ENCODE measurements at regions not wholly inside any gene's neighbourhood (a gene's known extent, or its start where the extent isn't known, plus 50 kb on each side); places are given as distances from the start of the nearest gene placed in this dataset.
A peak's percentile ranks its signal among the peaks of the same experiment; 100 is the strongest.

GRCh38 chr10:120960725-120961124 is 109.6 kb downstream of the WDR11 start:
- intact Hi-C loops (cut with DNase I): no loop called here
- WGBS, 2 donors: 91 to 93% methylated on average over 7 of the region's 7 CpGs
- H3K27ac ChIP-seq (ENCODE audit: low read depth in 1 of 2, low read length in 2 of 2): no peak overlapping the region
- no peak overlapping the region for H3K4me3 ChIP-seq (ENCODE audit: low read length in 2 of 2)
- no peaks in the 10 kb centered on the region for H3K36me3 ChIP-seq (ENCODE audit: control insufficient read depth in 1 of 2, insufficient read depth in 2 of 2, low read length in 1 of 2)
- ATAC-seq (ENCODE audit: low FRiP score) (no peak), DNase-seq (no peak)
- H3K27me3 ChIP-seq (ENCODE audit: control insufficient read depth in 1 of 2, insufficient read depth in 2 of 2, low read length in 1 of 2): no peaks in the 10 kb centered on the region
- no peaks in the 10 kb centered on the region for H3K4me1 ChIP-seq (ENCODE audit: control insufficient read depth in 1 of 2, insufficient read depth in 2 of 2, low read length in 2 of 2)
- no peaks in the 10 kb centered on the region for H3K9me3 ChIP-seq (ENCODE audit: control insufficient read depth, low read length)

GRCh38 chr10:120961795-120962755 is 110.9 kb downstream of the WDR11 start:
- H3K9me3 ChIP-seq (ENCODE audit: control insufficient read depth, low read length): no peaks in the 10 kb centered on the region
- ATAC-seq (ENCODE audit: low FRiP score): no peak
- no peak for DNase-seq
- WGBS, 2 donors: 56 to 59% methylated on average over 17 of the region's 17 CpGs
- H3K4me3 ChIP-seq (ENCODE audit: low read length in 2 of 2): no peak overlapping the region
- no peaks in the 10 kb centered on the region for H3K36me3 ChIP-seq (ENCODE audit: control insufficient read depth in 1 of 2, insufficient read depth in 2 of 2, low read length in 1 of 2)
- no peak overlapping the region for H3K27ac ChIP-seq (ENCODE audit: low read depth in 1 of 2, low read length in 2 of 2)
- no peaks in the 10 kb centered on the region for H3K27me3 ChIP-seq (ENCODE audit: control insufficient read depth in 1 of 2, insufficient read depth in 2 of 2, low read length in 1 of 2)
- no peaks in the 10 kb centered on the region for H3K4me1 ChIP-seq (ENCODE audit: control insufficient read depth in 1 of 2, insufficient read depth in 2 of 2, low read length in 2 of 2)
- intact Hi-C loops (cut with DNase I): no loop called here

- no peaks in the 10 kb centered on the region for H3K36me3 ChIP-seq (ENCODE audit: control insufficient read depth in 1 of 2, insufficient read depth in 2 of 2, low read length in 1 of 2)
- WGBS, 2 donors: 65 to 66% methylated on average over 23 of the region's 23 CpGs
- intact Hi-C loops (cut with DNase I): no loop called here
- no peaks in the 10 kb centered on the region for H3K27me3 ChIP-seq (ENCODE audit: control insufficient read depth in 1 of 2, insufficient read depth in 2 of 2, low read length in 1 of 2)
- DNase-seq (no peak), ATAC-seq (ENCODE audit: low FRiP score) (peak; percentile 55)
- H3K27ac ChIP-seq (ENCODE audit: low read depth in 1 of 2, low read length in 2 of 2): no peak overlapping the region
- peaks cover 1% of the 10 kb centered on the region for H3K9me3 ChIP-seq (ENCODE audit: control insufficient read depth, low read length)
- no peak overlapping the region for H3K4me3 ChIP-seq (ENCODE audit: low read length in 2 of 2)
- no peaks in the 10 kb centered on the region for H3K4me1 ChIP-seq (ENCODE audit: control insufficient read depth in 1 of 2, insufficient read depth in 2 of 2, low read length in 2 of 2)
Measured at GRCh38 chr10:120962756-120963593, 111.8 kb downstream of the WDR11 start.

- Histone ChIP-seq H3K9me3 (ENCODE audit: control insufficient read depth, low read length) (peaks cover 2% of the 10 kb centered on the region), H3K36me3 (ENCODE audit: control insufficient read depth in 1 of 2, insufficient read depth in 2 of 2, low read length in 1 of 2) (no peaks in the 10 kb centered on the region), H3K27ac (ENCODE audit: low read depth in 1 of 2, low read length in 2 of 2) (no peak overlapping the region), H3K27me3 (ENCODE audit: control insufficient read depth in 1 of 2, insufficient read depth in 2 of 2, low read length in 1 of 2) (no peaks in the 10 kb centered on the region), H3K4me1 (ENCODE audit: control insufficient read depth in 1 of 2, insufficient read depth in 2 of 2, low read length in 2 of 2) (no peaks in the 10 kb centered on the region), H3K4me3 (ENCODE audit: low read length in 2 of 2) (no peak overlapping the region)
- ATAC-seq (ENCODE audit: low FRiP score) (no peak), DNase-seq (no peak)
- 93 to 94% methylated on average over 5 of the region's 5 CpGs for WGBS, 2 donors
- intact Hi-C loops (cut with DNase I): no loop called here
Measured at GRCh38 chr10:120963594-120964220, 112.5 kb downstream of the WDR11 start.

DNA sequence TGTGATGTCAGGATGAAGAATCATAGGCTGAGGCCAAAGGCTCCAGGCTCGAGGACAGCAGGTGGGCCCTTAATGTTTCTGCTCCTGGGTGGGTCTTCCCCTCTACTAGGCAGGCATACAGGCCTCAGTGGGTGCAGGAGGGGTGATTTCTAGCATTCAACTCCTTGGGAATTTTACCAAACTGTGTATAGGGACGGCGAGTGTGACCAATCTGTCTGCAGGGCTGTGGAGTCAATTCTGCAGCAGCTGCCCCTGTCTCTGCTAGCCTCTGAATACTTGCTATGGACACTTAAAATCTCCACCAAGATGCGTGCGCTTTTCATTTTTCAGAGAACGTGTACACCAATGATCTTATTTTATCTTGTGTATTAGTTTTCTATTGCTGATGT is 115.5 kb downstream of the WDR11 start:
- no peaks in the 10 kb centered on the region for H3K27me3 ChIP-seq (ENCODE audit: control insufficient read depth in 1 of 2, insufficient read depth in 2 of 2, low read length in 1 of 2)
- WGBS, 2 donors: 92 to 95% methylated on average over 6 of the region's 6 CpGs
- no peaks in the 10 kb centered on the region for H3K4me1 ChIP-seq (ENCODE audit: control insufficient read depth in 1 of 2, insufficient read depth in 2 of 2, low read length in 2 of 2)
- no peak overlapping the region for H3K27ac ChIP-seq (ENCODE audit: low read depth in 1 of 2, low read length in 2 of 2)
- ATAC-seq (ENCODE audit: low FRiP score) (no peak), DNase-seq (no peak)
- H3K4me3 ChIP-seq (ENCODE audit: low read length in 2 of 2): no peak overlapping the region
- peaks cover 2% of the 10 kb centered on the region for H3K9me3 ChIP-seq (ENCODE audit: control insufficient read depth, low read length)
- intact Hi-C loops (cut with DNase I): no loop called here
- no peaks in the 10 kb centered on the region for H3K36me3 ChIP-seq (ENCODE audit: control insufficient read depth in 1 of 2, insufficient read depth in 2 of 2, low read length in 1 of 2)

GRCh38 chr10:120969219-120969645 is 118.1 kb downstream of the WDR11 start:
- H3K27me3 ChIP-seq (ENCODE audit: control insufficient read depth in 1 of 2, insufficient read depth in 2 of 2, low read length in 1 of 2): peaks cover 1 to 2% of the 10 kb centered on the region in 2 donors
- H3K27ac ChIP-seq (ENCODE audit: low read depth in 1 of 2, low read length in 2 of 2): no peak overlapping the region
- intact Hi-C loops (cut with DNase I): no loop called here
- H3K4me3 ChIP-seq (ENCODE audit: low read length in 2 of 2): no peak overlapping the region
- H3K36me3 ChIP-seq (ENCODE audit: control insufficient read depth in 1 of 2, insufficient read depth in 2 of 2, low read length in 1 of 2): no peaks in the 10 kb centered on the region
- peaks cover 7% of the 10 kb centered on the region for H3K9me3 ChIP-seq (ENCODE audit: control insufficient read depth, low read length)
- ATAC-seq (ENCODE audit: low FRiP score): no peak
- no peak for DNase-seq
- 88 to 90% methylated on average over 5 of the region's 5 CpGs for WGBS, 2 donors
- H3K4me1 ChIP-seq (ENCODE audit: control insufficient read depth in 1 of 2, insufficient read depth in 2 of 2, low read length in 2 of 2): no peaks in the 10 kb centered on the region

- H3K27ac ChIP-seq (ENCODE audit: low read depth in 1 of 2, low read length in 2 of 2): no peak overlapping the region
- intact Hi-C loops (cut with DNase I): no loop called here
Measured at GRCh38 chr10:120970595-120971529, 119.7 kb downstream of the WDR11 start.

GRCh38 chr10:120971671-120972070 is 120.5 kb downstream of the WDR11 start:
- H3K27me3 ChIP-seq (ENCODE audit: control insufficient read depth in 1 of 2, insufficient read depth in 2 of 2, low read length in 1 of 2): peaks cover 1 to 2% of the 10 kb centered on the region in 2 donors
- intact Hi-C loops (cut with DNase I): no loop called here
- no peak for ATAC-seq (ENCODE audit: low FRiP score)

More at GRCh38 chr10:120970595-120971529, 119.7 kb downstream of the WDR11 start:
- H3K4me1 ChIP-seq (ENCODE audit: control insufficient read depth in 1 of 2, insufficient read depth in 2 of 2, low read length in 2 of 2): no peaks in the 10 kb centered on the region
- DNase-seq (no peak), ATAC-seq (ENCODE audit: low FRiP score) (no peak)
- WGBS, 2 donors: 61 to 68% methylated on average over 9 of the region's 9 CpGs
- peaks cover 1 to 2% of the 10 kb centered on the region in 2 donors for H3K27me3 ChIP-seq (ENCODE audit: control insufficient read depth in 1 of 2, insufficient read depth in 2 of 2, low read length in 1 of 2)
- no peaks in the 10 kb centered on the region for H3K36me3 ChIP-seq (ENCODE audit: control insufficient read depth in 1 of 2, insufficient read depth in 2 of 2, low read length in 1 of 2)
- no peak overlapping the region for H3K4me3 ChIP-seq (ENCODE audit: low read length in 2 of 2)
- peaks cover 12% of the 10 kb centered on the region for H3K9me3 ChIP-seq (ENCODE audit: control insufficient read depth, low read length)

More at GRCh38 chr10:120971671-120972070, 120.5 kb downstream of the WDR11 start:
- DNase-seq: no peak
- Histone ChIP-seq H3K4me3 (ENCODE audit: low read length in 2 of 2) (no peak overlapping the region), H3K27ac (ENCODE audit: low read depth in 1 of 2, low read length in 2 of 2) (no peak overlapping the region), H3K36me3 (ENCODE audit: control insufficient read depth in 1 of 2, insufficient read depth in 2 of 2, low read length in 1 of 2) (no peaks in the 10 kb centered on the region), H3K4me1 (ENCODE audit: control insufficient read depth in 1 of 2, insufficient read depth in 2 of 2, low read length in 2 of 2) (no peaks in the 10 kb centered on the region), H3K9me3 (ENCODE audit: control insufficient read depth, low read length) (peaks cover 12% of the 10 kb centered on the region)
- 72% methylated on average over 2 of the region's 2 CpGs for whole genome bisulfite sequencing, 2 donors

Data from aorta (tissue), 5 donors.